Mucosa of rectum (tissue), 2 donors: ENCODE measurements at regions not wholly inside any gene's neighbourhood (a gene's known extent, or its start where the extent isn't known, plus 50 kb on each side); places are given as distances from the start of the nearest gene placed in this dataset.
"Not testable (repeated sequence)": the region's sequence is repeated elsewhere in the genome, so short reads cannot be mapped to it uniquely, and the experiment has no call there.

Source experiments
- H3K27ac ChIP-seq, 2 donors: one replicate each; pipeline ENCODE4 v1.7.0; 2013; ENCODE audit warnings: inconsistent platforms in 2 of 2, low read depth in 2 of 2, low read length in 2 of 2
- H3K27me3 ChIP-seq, 2 donors: one replicate each; pipeline ENCODE4 v1.7.0; 2013; ENCODE audit warnings: low read length in 2 of 2; ENCODE audit not compliant: control insufficient read depth in 2 of 2, insufficient read depth in 2 of 2
- H3K36me3 ChIP-seq, 2 donors: one replicate each; pipeline ENCODE4 v1.7.0; 2013; ENCODE audit warnings: low read length in 2 of 2; ENCODE audit not compliant: control insufficient read depth in 2 of 2, insufficient read depth in 2 of 2
- H3K4me1 ChIP-seq, 2 donors: one replicate each; pipeline ENCODE4 v1.7.0; 2013; ENCODE audit warnings: low read length in 2 of 2, mild to moderate bottlenecking in 1 of 2; ENCODE audit not compliant: control insufficient read depth in 2 of 2, insufficient read depth in 2 of 2
- H3K4me3 ChIP-seq, 2 donors: one replicate each; pipeline ENCODE4 v1.7.0; 2013; ENCODE audit warnings: low read length in 2 of 2
- H3K9ac ChIP-seq, 2 donors: one replicate each; pipeline ENCODE4 v1.7.0; 2013; ENCODE audit warnings: low read length in 2 of 2, low read depth in 1 of 2, mild to moderate bottlenecking in 1 of 2
- H3K9me3 ChIP-seq, 2 donors: one replicate each; pipeline ENCODE4 v1.7.0; 2013; ENCODE audit warnings: low read length in 2 of 2; ENCODE audit not compliant: control insufficient read depth in 2 of 2
- donor health status: healthy.
- donor health status: Normal muscosa, but diverticular disease.

DNA sequence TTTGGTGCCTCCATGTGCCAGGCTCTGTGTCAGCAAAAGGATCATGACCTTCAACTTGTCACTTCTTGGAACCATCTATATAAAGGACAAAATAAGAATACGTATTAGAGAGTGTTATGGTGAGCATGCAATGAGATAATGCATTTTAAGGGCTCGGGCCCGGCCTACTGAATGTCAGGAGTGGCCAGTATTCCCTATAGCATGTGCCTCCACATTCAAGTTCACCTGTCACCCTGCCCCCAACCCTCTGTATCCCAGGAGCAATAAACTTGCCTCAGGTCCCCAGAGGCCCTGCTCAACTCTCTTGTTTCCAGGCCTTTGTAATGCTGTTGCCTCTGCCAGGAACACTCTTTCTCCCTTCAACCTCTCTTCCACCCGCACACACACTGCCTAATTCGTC lies 90.2 kb upstream of the SLC6A11 start:
- H3K27ac ChIP-seq: no peak overlapping the region
- no peak overlapping the region for H3K4me3 ChIP-seq
- H3K27me3 ChIP-seq: no peaks in the 10 kb centered on the region
- no peaks in the 10 kb centered on the region for H3K9me3 ChIP-seq
- no peaks in the 10 kb centered on the region for H3K4me1 ChIP-seq
- no peak overlapping the region for H3K9ac ChIP-seq
- no peaks in the 10 kb centered on the region for H3K36me3 ChIP-seq

DNA sequence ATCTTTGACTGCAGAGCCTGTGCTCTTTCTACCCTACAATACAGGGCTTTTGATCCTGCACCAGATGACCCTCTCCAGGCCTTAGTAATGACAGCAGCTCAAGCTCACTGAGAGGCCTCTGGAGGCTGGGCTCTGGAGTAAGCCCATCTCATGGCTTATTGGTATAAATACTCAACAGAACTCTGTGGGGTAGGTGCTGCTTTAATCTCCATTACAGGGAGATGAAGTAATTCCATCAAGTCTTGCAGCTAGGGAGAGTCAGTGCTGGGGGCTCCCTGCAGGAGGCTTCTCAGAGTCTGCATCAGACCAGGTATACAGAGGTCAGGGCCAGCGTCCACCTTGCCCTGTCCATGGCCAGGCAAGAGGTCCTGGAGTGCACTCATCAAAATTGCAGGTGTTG lies 89.2 kb upstream of the SLC6A11 start:
- Histone ChIP-seq H3K9ac (no peak overlapping the region), H3K4me1 (no peaks in the 10 kb centered on the region), H3K4me3 (no peak overlapping the region), H3K27me3 (no peaks in the 10 kb centered on the region), H3K36me3 (no peaks in the 10 kb centered on the region), H3K27ac (no peak overlapping the region), H3K9me3 (no peaks in the 10 kb centered on the region)

DNA sequence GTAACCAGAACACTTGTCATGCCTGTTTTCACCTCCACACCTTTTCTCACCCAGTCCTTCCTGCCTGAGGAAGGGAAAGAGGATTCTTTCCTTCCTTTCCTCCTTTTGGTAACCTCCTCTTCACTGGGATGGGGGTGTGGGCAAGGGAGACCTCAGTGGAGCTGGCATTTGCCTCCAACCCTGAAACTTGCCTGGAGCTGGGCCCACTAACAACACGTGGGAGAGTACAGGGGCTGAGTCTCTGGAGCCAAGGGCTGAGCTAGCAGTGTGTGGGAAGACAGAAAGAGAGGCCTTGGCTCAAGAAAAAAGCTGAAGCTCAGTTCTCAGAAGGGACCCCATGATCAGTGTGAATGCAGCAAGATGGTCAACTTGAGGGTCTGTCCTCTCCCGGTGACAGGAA lies 86.6 kb upstream of the SLC6A11 start:
- H3K9ac ChIP-seq: no peak overlapping the region
- H3K4me1 ChIP-seq: no peaks in the 10 kb centered on the region
- H3K9me3 ChIP-seq: peaks cover 3 to 6% of the 10 kb centered on the region in 2 donors
- H3K27me3 ChIP-seq: no peaks in the 10 kb centered on the region
- no peaks in the 10 kb centered on the region for H3K36me3 ChIP-seq
- H3K27ac ChIP-seq: no peak overlapping the region
- no peak overlapping the region for H3K4me3 ChIP-seq

DNA sequence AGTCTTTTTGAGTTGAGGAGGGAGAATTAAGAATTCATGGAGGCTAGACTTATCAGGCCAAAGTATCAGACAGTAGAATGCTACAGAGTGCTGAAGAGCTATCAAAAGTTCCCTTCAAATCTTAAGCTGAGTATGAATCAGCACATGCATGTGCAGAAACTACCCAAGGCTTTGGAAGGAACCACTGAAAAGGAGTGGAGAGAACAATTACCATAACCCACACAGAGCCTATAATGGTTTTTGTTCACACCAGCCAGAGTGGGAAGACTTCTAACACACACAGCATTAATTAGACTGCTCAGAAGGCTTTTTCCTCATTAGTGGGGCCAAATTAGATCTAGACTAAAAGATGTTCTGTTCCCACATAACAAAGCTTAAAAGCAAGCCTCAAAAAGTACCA lies 83.7 kb upstream of the SLC6A11 start:
- Histone ChIP-seq H3K9ac (no peak overlapping the region), H3K4me1 (no peaks in the 10 kb centered on the region), H3K27ac (no peak overlapping the region), H3K4me3 (no peak overlapping the region), H3K9me3 (peaks cover 3 to 6% of the 10 kb centered on the region in 2 donors), H3K36me3 (no peaks in the 10 kb centered on the region), H3K27me3 (peaks cover 0 to 3% of the 10 kb centered on the region in 2 donors)

DNA sequence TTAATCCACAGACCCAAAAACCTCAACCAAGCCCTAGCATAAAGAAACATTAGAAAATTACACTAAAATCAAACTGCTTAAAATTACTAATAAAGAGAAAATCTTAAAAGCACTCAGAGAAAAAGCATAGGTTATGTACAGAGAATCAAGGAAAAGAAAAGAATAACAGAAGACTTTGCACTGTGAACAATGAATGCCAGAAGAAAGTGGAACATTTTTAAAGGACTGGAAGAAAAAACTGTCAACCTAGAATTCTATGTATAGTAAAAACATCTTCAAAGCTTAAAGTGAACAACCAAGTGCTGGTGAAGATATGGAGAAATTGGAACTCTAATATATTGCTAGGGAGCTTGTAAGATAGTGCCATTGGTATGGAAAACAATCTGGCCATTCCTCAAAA lies 82.7 kb upstream of the SLC6A11 start:
- H3K27me3 ChIP-seq: peaks cover 4 to 8% of the 10 kb centered on the region in 2 donors
- H3K4me1 ChIP-seq: no peaks in the 10 kb centered on the region
- no peak overlapping the region for H3K27ac ChIP-seq
- H3K9ac ChIP-seq: no peak overlapping the region
- H3K36me3 ChIP-seq: no peaks in the 10 kb centered on the region
- no peak overlapping the region for H3K4me3 ChIP-seq
- peaks cover 3 to 6% of the 10 kb centered on the region in 2 donors for H3K9me3 ChIP-seq

DNA sequence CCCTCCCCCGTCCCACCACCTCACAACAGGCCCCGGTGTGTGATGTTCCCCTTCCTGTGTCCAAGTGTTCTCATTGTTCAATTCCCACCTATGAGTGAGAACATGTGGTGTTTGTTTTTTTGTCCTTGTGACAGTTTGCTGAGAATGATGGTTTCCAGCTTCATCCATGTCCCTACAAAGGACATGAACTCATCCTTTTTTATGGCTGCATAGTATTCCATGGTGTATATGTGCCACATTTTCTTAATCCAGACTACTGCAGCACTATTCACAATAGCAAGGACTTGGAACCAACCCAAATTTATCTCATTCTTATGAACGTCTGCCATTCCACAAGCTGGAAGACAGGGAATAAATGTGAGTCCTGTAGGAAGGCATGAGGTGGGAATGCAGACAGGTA lies 79.6 kb upstream of the SLC6A11 start:
- not testable (repeated sequence) for H3K27ac ChIP-seq, H3K4me3 ChIP-seq, H3K36me3 ChIP-seq, H3K9ac ChIP-seq, H3K4me1 ChIP-seq, H3K9me3 ChIP-seq
- peaks cover 17 to 18% of the 10 kb centered on the region in 2 donors for H3K27me3 ChIP-seq

DNA sequence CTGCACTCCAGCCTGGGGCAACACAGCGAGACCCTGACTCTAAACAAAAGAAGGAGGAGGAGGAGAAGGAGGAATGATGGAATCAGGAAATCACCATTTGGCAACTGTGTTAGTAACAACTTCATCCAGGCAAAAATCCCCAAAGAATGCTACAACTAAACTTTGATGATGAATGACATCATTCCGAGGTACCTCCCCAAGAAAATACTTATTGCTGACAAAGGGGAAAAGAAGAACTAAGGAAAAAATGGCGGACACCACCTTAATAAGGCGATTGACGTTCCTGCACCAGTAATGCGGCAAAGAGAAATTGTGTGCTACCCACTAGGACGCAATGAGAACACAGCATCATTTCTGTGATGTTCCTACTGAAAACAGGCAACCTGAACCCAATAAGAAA lies 78.2 kb upstream of the SLC6A11 start:
- Histone ChIP-seq H3K27me3 (peaks cover 17 to 18% of the 10 kb centered on the region in 2 donors), H3K27ac (no peak overlapping the region), H3K9me3 (peaks cover 3 to 6% of the 10 kb centered on the region in 2 donors), H3K9ac (no peak overlapping the region), H3K4me1 (peaks cover 0 to 3% of the 10 kb centered on the region in 2 donors), H3K36me3 (no peaks in the 10 kb centered on the region), H3K4me3 (no peak overlapping the region)

DNA sequence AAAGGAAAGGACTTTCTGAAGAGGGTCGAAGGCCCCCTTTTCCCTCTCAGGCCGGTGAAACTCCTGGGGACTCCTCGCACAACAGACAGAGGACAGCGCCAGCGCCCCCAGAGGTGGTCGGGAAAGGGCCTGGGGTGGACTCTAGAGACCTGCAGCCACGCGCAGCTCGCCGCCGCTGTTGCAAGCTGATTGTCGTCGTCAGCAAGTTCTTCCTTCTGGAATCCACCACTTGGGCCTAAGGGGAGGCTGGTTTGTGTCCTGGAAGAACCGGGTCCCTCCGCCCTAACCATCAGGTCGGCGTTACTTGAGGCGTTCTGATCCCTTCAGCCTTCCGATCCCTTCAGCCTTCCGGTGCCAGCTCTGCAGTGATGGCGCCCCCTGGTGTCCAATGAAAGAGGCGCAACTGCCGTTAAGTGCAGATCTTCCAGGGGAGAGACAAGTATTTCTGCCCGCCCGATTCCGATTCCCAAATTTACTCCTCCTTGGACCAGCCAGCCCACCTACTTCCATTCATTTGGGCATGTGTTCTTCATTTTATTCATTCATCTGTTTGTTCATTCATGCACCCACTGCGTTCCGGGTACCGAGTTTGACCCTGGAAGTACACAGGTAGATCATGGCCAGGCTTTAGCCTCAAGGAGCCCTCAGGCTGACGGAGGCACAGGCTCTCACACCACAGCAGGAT lies 77.2 kb upstream of the SLC6A11 start:
- H3K9ac ChIP-seq: no peak overlapping the region

DNA sequence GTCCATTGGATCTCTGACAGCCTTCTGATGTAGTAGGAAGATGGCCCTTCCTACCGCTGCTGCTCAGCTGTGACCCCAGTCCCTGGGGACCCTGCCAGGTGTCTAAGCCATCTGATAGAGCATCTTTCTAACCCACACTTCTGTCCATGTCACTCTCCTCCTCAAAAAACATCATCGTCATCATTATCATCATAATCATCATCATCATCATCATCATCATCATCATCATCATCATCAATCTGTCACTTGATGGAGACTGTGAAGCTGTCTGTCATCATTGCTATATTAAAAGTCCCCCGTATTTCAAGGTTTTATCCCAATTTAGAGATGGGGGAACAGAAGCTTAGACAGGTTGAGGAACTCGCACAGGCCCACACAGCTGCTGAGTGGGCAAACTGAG lies 75.1 kb upstream of the SLC6A11 start:
- H3K4me1 ChIP-seq: peaks cover 0 to 3% of the 10 kb centered on the region in 2 donors
- no peaks in the 10 kb centered on the region for H3K9me3 ChIP-seq
- no peak overlapping the region for H3K4me3 ChIP-seq
- H3K9ac ChIP-seq: no peak overlapping the region
- H3K27me3 ChIP-seq: peaks cover 17 to 18% of the 10 kb centered on the region in 2 donors
- no peaks in the 10 kb centered on the region for H3K36me3 ChIP-seq
- no peak overlapping the region for H3K27ac ChIP-seq

More for the DNA sequence above, 77.2 kb upstream of the SLC6A11 start:
- Histone ChIP-seq H3K27me3 (peaks cover 17 to 18% of the 10 kb centered on the region in 2 donors), H3K9me3 (peaks cover 0 to under 1% of the 10 kb centered on the region in 2 donors), H3K4me1 (peaks cover 0 to 3% of the 10 kb centered on the region in 2 donors), H3K27ac (no peak overlapping the region), H3K36me3 (no peaks in the 10 kb centered on the region), H3K4me3 (peak overlapping the region; percentile 41 to 61)

DNA sequence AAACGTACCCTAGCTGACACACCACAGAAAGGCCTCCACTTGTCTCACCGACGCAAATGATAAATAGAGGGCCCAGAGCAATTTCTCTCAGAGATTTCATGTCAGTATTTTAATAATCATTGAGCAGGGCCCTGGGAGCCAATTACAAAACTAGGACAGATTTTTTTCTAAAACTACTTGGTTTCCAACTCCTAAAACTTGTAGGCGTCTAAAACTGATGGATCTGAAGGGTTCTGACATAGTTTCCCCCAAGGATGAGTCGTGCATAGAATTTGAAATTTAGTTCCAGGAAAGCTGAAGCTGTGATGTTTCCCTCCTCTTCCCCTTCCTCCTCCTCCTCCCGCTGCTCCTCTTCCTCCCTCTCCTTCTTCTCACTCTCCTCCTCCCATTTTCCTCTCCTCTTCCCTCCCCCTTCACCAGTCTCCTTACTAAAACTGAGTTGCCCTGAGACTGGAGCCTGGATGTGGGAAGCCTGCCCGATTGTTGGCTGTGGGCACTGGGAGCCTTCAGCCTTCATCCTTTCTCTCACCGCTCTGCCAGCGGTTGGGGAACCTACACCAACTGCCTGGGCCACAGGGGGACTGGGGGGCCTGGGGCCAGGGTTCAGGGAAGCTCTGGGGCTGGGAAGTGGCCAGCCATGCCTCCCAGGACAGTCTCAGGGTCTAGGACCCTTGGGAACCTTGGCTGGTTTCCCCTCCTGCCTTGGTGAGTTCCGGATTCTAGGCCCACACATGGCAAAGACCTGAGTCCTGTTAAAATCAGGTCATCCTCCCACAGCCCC lies 73.9 kb upstream of the SLC6A11 start:
- H3K9ac ChIP-seq: no peak overlapping the region
- H3K9me3 ChIP-seq: no peaks in the 10 kb centered on the region
- H3K4me3 ChIP-seq: no peak overlapping the region
- peaks cover 14 to 18% of the 10 kb centered on the region in 2 donors for H3K27me3 ChIP-seq
- H3K36me3 ChIP-seq: no peaks in the 10 kb centered on the region
- peaks cover 0 to 3% of the 10 kb centered on the region in 2 donors for H3K4me1 ChIP-seq
- H3K27ac ChIP-seq: no peak overlapping the region
